Heart right ventricle (tissue), 16 donors: ENCODE measurements at regions not wholly inside any gene's neighbourhood (a gene's known extent, or its start where the extent isn't known, plus 50 kb on each side); places are given as distances from the start of the nearest gene placed in this dataset.

Experiments used
- ATAC-seq, 8 donors: fragments of 200-7000 bp; cut with Tn5 transposase; one replicate each; pipeline ENCODE4 v1.9.1; 2020; ENCODE audit warnings: mild to moderate bottlenecking in 8 of 8, moderate library complexity in 8 of 8, moderate number of reproducible peaks in 1 of 8
- DNase-seq, 2 donors: peaks; one replicate each; pipeline ENCODE4 v3.0.0-alpha.2; 2020
- H3K27ac ChIP-seq, 10 donors: fragments of 200-600 bp; sonication (generic) in 2 of 10; one replicate each; pipeline versions ENCODE4 v1.5.0 to v1.8.0; 2020 to 2022; ENCODE audit warnings: mild to moderate bottlenecking in 3 of 10
- H3K27me3 ChIP-seq, 7 donors: fragments of 200-600 bp; one replicate each; pipeline ENCODE4 v1.8.0; 2021 to 2022; ENCODE audit warnings: mild to moderate bottlenecking in 2 of 7
- H3K36me3 ChIP-seq, 9 donors: fragments of 200-600 bp; sonication (generic) in 1 of 9; one replicate each; pipeline versions ENCODE4 v1.5.0 to v1.8.0; 2020 to 2022; ENCODE audit warnings: mild to moderate bottlenecking in 2 of 9
- H3K4me1 ChIP-seq, 9 donors: fragments of 200-600 bp; sonication (generic) in 1 of 9; one replicate each; pipeline versions ENCODE4 v1.5.0 to v1.8.0; 2020 to 2022; ENCODE audit warnings: mild to moderate bottlenecking in 4 of 9
- H3K4me3 ChIP-seq, 10 donors: fragments of 200-600 bp; sonication (generic) in 2 of 10; one replicate each; pipeline versions ENCODE4 v1.5.0 to v1.8.0; 2020 to 2022; ENCODE audit warnings: mild to moderate bottlenecking in 7 of 10, moderate library complexity in 2 of 10
- H3K9me3 ChIP-seq, 11 donors: fragments of 200-600 bp in 10 of 11; sonication (generic) in 2 of 11; one replicate each; pipeline versions ENCODE4 v1.5.0 to v1.8.0; 2013 to 2022; ENCODE audit warnings: mild to moderate bottlenecking in 2 of 11, control low read depth in 1 of 11, moderate library complexity in 1 of 11
- CTCF ChIP-seq, 9 donors: fragments of 200-600 bp; sonication (generic) in 2 of 9; IDR thresholded peaks; one replicate each; pipeline versions ENCODE4 v1.5.0 to v1.8.0; 2021 to 2022; ENCODE audit warnings: antibody characterized with exemption in 9 of 9, mild to moderate bottlenecking in 5 of 9, moderate library complexity in 1 of 9
- WGBS, 2 donors: extraction: QIAGEN DNeasy Blood & Tissue Kit; methylation state at CpG; one replicate each; pipeline ENCODE4 v1.1.7; 2013; ENCODE audit warnings: inconsistent platforms in 1 of 2; 5-methylcytosine and 5-hydroxymethylcytosine counted together
- intact Hi-C, 10 donors: fragments of 100-400 bp; cut with DNase I; formaldehyde crosslinking; loops; one replicate each; pipeline versions ENCODE4 v1.11.1 to v1.14.2; 2022
- donor health status: Arrhythmogenic right ventricular cardiomyopathy.
- donor health status: ischemic (EF 13 %, LVEDD 7.1; RV severe dilation, severe dysfunction).
- donor health status: healthy with polysubstance abuse.
- donor health status: DM: no; HTN: yes; CAD: no.
- donor health status: DM: no; HTN: no; CAD: no.
- donor health status: ischemic (EF 25% LVEDD 6.9; RV normal size, moderate dysfunction).
- donor health status: ischemic (EF 25% LVEDD 5.7; RV mildly dilated, moderate dysfunction).
- donor health status: healthy.
- donor health status: DM: yes; HTN: yes; CAD: no.
- donor health status: Ischemic cardiomyopathy.
- donor health status: ischemic (EF 35%, LVEDD 5.7; RV mildly dilated, moderate dysfunction).
- donor health status: nonischemic (EF 11% LVEDD 7.7; RV severe dilation, severe dysfunction).
- donor health status: DM: yes; HTN: yes; CAD: no.
- donor health status: PGD.
- donor health status: ischemic (EF 29% LVEDD 5.4; RV normal size, mild dysfunction).
- donor health status: nonischemic (EF 23%, LVEDD 6.1; RV moderate dilation, normal function).

- Histone ChIP-seq H3K9me3 (peaks cover 0 to 13% (median 3%) of the 10 kb centered on the region in 11 donors), H3K27me3 (no peaks in the 10 kb centered on the region), H3K27ac (no peak overlapping the region), H3K36me3 (no peaks in the 10 kb centered on the region), H3K4me1 (peaks cover 0 to 9% (median 0%) of the 10 kb centered on the region in 9 donors), H3K4me3 (no peak overlapping the region)
- ATAC-seq (no peak), DNase-seq (no peak)
- 83 to 90% methylated on average over 4 of the region's 4 CpGs for WGBS, 2 donors
- no peak for TF ChIP-seq CTCF (IDR thresholded peaks at IDR 0.05)
- intact Hi-C loops, result loop anchor here in 2 of 10 donors (5.0 kb wide), 1 partner anchor 79 kb away; no protein-coding TSS in a partner anchor
Observed at GRCh38 chr16:82341146-82341669, 171.2 kb upstream of the MPHOSPH6 start.

GRCh38 chr16:82340531-82340930 is 170.5 kb upstream of the MPHOSPH6 start:
- no peak for ATAC-seq
- WGBS, 2 donors, result 56 to 70% methylated on average over 4 of the region's 4 CpGs
- H3K9me3 ChIP-seq, result peaks cover 0 to 13% (median 3%) of the 10 kb centered on the region in 11 donors
- H3K4me1 ChIP-seq, result peaks cover 0 to 9% (median 0%) of the 10 kb centered on the region in 9 donors
- no peak overlapping the region for H3K27ac ChIP-seq
- TF ChIP-seq CTCF (IDR thresholded peaks at IDR 0.05), result no peak
- no peaks in the 10 kb centered on the region for H3K36me3 ChIP-seq
- H3K27me3 ChIP-seq, result no peaks in the 10 kb centered on the region
- no peak overlapping the region for H3K4me3 ChIP-seq
- intact Hi-C loops, result loop anchor here in 2 of 10 donors (5.0 kb wide), 1 partner anchor 78 kb away; no protein-coding TSS in a partner anchor
- no peak for DNase-seq

GRCh38 chr16:82337355-82337754 is 167.3 kb upstream of the MPHOSPH6 start:
- no peak for TF ChIP-seq CTCF (IDR thresholded peaks at IDR 0.05)
- Histone ChIP-seq H3K9me3 (peaks cover 0 to 13% (median 3%) of the 10 kb centered on the region in 11 donors), H3K27me3 (no peaks in the 10 kb centered on the region), H3K27ac (no peak overlapping the region), H3K4me3 (no peak overlapping the region), H3K36me3 (no peaks in the 10 kb centered on the region), H3K4me1 (peaks cover 0 to 9% (median 0%) of the 10 kb centered on the region in 9 donors)
- DNase-seq (no peak), ATAC-seq (peak in 1 of 8 donors; percentile 39)
- intact Hi-C loops, result no loop called here
- 4 to 17% methylated on average over 3 of the region's 3 CpGs for WGBS, 2 donors

- TF ChIP-seq CTCF (IDR thresholded peaks at IDR 0.05), result no peak
- H3K27me3 ChIP-seq, result no peaks in the 10 kb centered on the region
- ATAC-seq (no peak), DNase-seq (no peak)
- no peaks in the 10 kb centered on the region for H3K9me3 ChIP-seq
- H3K27ac ChIP-seq, result no peak overlapping the region
- no peaks in the 10 kb centered on the region for H3K36me3 ChIP-seq
- no peak overlapping the region for H3K4me3 ChIP-seq
- intact Hi-C loops, result no loop called here
- 76 to 83% methylated on average over 6 of the region's 6 CpGs for WGBS, 2 donors
- H3K4me1 ChIP-seq, result peaks cover 0 to 2% (median 0%) of the 10 kb centered on the region in 9 donors
Observed at GRCh38 chr16:82331974-82332750, 162.1 kb upstream of the MPHOSPH6 start.
